UCSD-AML1 (cell line): ENCODE measurements at regions not wholly inside any gene's neighbourhood (a gene's known extent, or its start where the extent isn't known, plus 50 kb on each side); places are given as distances from the start of the nearest gene placed in this dataset.
"Not testable (repeated sequence)": the region's sequence is repeated elsewhere in the genome, so short reads cannot be mapped to it uniquely, and the experiment has no call there.

ENCODE experiments used
- DNase-seq: peaks from one replicate; lab custom pipeline; 2025; ENCODE audit not compliant: unreplicated experiment; lab: John Stamatoyannopoulos, UW

DNA sequence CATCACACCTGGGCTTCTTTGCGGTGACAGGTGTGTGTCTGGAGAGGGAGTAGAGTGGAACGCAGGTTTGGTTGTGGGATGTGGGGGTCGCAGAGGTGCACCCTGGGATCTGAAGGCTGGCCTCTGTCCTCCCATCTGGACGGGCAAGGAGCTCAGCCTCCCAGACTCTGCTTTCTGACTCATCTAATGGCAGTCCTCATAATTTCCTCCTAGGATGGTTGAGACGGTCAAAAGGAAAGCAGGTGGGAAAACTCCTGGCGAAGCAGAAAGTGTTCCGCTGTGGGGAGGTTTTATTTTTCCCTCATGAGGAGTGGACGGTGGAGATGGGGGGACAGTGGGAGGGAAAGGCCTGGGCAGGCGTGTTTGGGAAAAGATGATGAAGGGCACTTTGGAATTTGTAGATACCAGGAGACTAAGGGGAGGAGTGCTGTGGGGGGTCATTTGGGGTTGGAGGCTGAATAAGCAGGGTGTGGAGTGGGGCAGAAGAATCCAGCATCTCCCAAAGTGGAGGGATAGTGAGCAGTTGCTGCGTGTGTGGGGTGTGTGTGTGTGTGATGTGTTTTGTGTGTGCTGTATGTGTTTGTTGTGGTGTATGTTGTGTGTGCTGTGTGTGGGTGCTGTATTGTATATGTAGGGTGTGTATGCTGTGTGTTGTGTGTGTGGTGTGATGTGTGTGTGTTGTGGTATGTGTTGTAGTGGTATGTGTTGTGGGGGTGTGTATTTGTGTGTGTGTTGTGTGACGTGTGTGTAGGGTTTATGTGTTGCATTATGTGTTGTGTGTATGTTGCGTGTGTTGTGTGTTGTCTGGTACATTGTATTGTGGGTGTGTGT lies 97.2 kb upstream of the PODXL start:
- DNase-seq: no peak

DNA sequence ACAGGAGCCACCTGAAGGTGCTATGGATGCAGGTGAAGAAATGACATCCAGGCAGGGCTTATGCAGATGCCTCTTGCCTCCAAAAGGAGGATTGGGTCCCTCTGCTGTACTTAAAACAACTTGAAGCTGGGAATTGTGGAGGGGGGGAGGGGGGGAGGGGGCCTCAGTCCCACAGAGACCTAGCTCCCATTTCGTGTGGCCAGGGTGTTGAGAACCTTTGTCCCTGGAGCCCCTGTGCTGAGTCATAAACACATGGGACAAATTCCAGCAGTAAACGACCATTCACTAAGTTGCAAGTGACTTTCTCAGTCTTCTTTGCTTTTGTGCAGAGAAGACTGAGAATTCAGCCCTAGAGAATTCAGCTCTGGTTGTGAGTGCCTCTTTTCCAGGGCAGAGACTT lies 96.5 kb upstream of the PODXL start:
- DNase-seq: no peak

DNA sequence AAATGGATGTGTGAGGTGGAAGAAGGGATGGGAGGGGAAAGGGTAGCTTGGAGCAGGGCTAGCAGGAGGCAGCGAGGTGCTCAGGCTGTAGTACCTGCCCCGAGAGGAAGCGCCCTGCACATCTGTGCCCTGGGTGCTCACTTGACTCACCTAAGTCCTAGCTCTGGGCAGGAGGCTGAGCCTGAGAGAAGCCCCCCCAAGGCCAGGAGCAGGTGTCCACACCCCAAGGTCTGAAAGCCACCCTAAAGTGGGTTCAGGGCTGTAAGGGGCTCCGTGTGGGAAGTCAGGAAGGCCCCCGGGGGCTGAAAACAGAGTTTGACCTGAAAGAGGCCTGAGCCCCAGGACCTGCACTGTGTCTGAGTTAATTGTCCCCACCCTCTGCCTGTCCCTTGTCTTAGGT lies 95.8 kb upstream of the PODXL start:
- no peak for DNase-seq

DNA sequence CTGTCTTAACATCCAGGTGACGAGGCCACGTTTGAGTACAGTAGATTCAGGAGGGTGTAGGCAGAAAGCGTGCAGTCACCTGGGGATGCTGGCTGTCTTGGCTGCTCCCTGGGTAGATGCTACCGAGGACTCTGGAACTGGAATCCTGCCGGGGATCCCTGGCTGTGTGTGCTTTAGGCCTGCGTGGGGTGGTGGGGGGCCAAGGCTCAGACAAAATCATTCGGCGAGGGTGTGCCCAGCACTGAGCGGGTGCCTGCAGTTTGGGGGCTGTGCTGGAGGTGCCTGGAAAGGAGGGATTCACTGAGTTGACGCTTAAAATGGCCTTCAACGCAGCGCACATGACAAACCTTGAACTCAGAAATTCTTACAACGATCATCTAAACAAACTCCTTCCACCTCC lies 93.5 kb upstream of the PODXL start:
- no peak for DNase-seq

DNA sequence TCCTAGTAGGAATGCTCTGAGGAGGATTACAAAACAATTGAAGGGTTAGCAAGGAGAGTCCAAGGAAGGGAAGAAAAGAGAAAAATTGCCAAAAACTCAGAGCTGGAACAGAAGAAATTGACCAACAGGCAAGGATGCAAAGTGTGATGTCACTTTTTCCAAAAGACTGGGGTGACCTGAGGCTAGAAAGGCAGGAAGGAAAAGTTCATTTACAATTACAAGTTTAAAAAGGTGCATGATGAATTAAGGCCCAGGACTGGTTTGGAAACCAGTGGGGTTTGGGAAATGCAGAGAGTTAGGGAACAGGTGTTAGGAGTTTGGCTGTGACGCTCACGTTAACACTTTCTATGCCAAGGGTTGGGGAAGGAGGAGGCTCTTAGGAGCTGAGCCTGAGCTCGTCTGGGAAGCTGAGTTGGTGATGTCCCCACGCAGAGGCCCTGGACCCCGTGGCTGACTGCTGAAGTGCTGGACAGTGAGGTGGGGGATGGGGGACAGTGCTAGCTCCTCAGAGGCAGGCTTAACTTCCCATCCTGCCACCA lies 92.6 kb upstream of the PODXL start:
- DNase-seq: no peak

DNA sequence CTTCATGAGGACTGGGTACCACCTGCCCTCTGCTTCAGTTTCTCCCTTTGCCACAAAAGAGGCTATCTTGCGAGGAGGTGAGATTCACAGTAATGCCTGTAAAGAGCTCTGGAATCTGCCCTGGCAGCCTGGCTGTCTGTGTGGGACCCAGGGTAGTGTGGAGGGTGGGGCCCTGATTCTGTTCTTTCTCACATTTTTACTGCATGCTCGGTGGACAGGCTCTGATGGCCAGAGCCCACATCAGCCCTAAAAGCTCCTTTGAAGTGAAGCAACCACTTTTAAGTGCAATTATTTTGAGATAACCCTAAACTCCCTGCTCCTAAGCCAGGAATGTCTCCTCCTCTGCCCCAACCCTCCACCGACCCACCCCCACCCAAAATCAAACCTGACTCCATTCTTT lies 92.1 kb upstream of the PODXL start:
- no peak for DNase-seq

DNA sequence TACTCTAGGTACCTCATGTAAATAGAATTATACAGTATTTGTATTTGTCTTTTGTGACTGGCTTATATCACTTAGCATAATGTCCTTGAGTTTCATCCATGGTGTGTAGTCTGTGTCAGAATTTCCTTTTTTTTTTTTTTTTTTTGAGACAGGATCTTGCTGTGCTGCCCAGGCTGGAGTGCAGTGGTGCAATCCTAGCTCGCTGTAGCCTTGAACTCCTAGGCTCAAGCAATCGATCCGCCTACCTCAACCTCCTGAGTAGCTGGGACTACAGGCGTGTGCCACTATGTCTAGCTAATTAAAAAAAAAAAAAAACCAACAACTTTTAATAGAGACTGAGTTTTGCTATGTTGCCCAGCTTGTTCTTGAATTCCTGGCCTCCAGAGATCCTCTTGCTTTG lies 89.8 kb upstream of the PODXL start:
- no peak for DNase-seq

DNA sequence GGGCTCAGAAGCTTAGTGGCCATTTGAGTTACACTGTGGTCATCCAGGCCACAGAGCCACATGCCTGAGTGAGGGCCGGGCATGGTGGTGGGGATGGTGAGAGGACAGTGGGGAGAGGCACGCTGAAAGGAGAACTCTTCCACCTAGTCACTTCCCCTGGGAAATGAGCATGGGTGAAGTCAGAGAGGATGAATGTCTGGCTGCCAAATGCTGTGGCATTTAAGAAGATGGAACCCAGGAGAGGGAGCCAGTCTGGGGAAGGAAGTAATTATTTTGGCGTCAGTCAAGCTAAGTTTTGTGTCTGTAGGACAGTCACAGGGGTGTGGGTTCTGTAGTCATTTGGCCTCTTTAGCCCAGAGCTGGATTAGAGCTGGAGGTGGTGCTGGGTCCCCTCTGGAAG lies 86.0 kb upstream of the PODXL start:
- DNase-seq: no peak

DNA sequence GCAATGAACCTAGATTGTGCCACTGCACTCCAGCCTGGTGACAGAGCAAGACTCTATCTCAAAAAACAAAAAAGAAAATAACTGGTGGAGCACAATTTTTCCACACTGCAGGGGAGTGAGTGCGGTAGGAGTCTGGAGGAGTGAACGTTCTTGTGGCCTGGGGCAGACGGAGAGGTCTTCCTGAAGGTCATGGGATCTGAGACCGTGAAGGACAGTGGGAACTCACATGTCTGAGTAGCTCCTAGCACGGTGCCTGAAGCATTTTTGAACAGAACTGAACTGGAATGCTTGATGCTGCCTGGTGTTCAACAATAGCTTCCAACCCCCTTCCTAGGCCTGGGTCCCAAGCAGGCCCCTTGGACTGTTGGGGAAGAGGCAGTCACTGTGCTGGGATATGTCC lies 84.3 kb upstream of the PODXL start:
- DNase-seq: no peak

DNA sequence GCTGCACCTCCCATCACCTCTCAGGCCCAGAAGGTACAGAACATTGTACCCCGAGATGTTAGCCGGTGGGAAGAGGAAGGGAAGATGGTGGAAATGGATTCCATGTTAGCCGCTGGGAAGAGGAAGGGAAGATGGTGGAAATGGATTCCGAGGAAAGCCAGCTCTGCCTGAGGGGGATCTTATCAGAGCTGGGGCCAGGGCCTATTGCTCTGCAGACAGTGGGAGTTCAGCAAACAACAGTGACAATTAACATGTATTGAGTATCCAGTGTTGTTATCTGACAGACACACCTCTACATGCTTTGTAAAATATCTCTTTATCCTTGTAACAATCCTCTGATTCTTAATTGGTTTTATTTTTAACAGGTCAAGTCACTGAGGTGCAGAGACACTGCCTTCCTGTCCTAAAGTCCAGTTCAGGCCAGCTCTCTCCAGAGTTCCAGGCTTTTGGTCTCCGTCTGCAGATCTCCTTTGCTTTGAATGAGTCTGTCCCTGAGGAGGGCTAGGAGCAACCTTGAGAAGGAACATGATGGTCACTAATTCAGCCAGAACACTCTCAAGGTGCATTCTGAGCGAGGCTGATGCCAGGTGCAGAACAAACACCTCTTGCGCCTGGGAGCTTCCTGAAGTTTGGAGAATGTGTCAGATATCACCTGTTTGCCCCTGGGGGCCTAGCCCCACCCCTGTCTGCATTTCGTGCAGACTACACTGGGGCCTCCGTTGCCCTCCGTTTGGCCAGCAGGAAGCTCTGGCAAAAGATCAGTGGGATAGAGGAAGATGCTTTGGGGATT lies 82.4 kb upstream of the PODXL start:
- DNase-seq: no peak

DNA sequence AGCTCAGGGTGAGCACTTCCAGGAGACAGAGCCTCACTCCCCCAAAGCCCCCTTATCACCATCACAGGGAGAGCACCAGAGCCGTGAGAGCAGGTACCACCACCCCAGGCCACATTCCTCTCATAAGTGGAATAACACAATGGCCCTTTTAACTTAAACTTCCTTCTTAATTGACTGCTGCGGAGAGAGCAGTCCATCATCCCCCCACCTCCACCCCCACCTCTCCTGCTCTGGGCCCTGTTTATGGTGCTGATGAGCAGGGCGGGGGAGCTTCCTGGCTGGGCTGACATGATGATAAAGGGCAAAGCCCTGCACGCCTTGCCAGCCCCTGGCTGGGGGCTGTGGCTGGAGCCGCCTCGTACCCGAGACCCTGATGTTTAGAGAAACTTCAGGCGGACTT lies 81.4 kb upstream of the PODXL start:
- no peak for DNase-seq

DNA sequence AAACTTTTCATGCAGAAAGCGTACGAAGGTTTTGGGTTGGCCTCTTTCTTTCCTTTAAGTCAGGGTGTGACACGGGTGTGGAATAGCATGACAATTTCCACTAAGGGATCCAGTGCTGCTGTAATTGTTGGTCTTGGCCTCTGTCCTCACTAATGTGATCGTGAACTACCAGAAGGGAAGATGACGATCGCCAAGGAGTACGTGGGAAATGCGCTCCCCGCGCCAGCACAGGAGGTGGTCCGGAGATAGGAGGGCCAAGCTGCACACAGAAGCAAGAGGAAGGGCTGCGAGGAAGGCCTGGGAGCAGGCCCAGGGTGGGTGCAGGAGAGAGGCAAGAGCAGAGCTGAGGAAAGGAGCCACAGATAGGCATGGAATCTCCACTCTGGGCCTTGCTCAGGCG lies 79.7 kb upstream of the PODXL start:
- DNase-seq: no peak

DNA sequence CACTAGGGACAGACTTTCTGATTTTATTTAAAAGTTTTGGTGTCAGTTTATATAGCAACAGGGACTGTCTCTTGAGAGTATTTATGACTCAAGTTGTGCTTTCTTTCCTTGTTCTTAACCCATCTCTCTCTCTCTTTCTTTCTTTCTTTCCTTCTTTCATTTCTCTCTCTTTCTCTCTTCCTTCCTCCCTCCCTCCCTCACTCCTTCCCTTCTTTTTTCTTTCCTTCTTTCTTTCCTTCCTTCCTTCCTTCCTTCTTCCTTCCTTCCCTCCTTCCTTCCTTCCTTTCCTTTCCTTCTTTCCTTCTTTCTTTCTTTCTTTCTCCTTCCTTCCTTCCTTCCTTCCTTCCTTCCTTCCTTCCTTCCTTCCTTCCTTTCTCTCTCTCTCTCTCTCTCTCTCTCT lies 77.8 kb upstream of the PODXL start:
- DNase-seq: not testable (repeated sequence)

DNA sequence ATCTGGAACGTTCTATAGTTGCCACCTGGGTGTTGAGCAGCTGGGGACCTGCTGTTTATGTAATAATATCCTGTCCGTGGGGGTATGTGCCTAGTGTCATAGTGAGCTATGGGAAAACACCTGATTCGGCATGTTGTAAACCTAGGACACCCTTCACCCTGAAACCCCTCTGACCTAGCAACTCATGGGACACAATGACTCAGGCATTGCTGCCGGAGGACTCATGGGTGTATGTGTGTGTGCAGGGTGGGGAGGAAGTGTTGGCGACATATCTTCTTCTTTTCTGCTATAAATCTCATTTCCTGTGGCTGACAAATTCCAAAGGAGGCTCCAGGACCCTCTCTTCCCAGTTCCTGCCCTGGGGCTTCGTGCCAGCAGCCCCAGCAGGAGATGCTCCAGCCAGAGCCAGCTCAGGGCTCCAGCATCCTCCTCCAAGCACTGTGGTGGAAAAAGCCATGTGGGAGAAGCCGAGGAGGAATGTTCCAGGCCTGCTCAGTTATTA lies 77.0 kb upstream of the PODXL start:
- DNase-seq: no peak

DNA sequence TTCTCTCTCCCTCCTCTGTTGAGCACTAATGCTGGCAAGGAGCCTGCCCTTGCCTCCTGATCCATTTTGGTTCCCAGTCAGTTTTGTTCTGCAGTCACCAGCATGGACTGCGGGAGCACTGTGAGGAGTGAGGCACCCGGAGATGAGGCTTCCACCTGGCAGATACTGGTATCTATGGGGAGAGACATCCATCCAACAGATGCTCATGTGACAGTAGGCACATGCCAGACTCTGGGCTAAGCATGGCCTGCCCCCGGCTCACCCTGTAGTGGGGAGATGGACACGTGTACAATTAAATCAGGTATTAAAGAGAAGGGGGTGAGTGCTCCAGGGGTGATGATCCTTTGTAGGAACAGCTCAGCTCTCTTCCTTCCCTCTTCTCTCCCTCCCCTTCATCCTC lies 74.0 kb upstream of the PODXL start:
- DNase-seq: no peak

DNA sequence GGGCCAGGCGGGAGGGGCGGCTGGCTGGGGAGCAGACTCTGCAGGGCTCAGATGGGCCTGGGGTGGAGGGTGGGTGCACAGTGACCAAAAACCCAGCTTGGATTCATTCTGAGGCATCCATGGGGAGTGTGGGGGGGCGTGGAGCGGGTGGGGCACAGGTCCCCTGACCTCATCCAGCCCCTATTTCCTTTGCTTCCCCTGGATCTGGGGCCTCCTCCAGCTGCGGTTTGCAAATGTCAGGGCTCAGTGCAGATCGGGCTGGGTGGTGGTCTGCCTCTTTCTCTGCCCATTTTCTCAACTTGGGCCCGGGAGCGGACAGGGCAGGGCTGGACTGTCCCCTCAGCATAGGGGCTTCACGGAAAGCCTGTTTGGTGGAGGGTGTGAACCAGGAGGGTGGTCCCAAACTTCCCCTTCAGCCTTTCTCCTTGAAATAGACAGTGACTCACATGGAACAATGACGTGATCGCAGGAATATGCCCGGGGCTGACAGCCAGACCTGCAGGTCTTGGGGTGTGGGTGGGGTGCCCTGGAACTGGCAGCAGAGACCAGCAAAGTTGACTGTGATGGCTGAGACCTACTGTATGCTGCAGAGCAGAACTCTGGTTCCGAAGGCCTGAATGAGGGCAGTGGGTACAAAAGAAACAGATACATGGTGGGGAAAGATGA lies 72.9 kb upstream of the PODXL start:
- DNase-seq: no peak

DNA sequence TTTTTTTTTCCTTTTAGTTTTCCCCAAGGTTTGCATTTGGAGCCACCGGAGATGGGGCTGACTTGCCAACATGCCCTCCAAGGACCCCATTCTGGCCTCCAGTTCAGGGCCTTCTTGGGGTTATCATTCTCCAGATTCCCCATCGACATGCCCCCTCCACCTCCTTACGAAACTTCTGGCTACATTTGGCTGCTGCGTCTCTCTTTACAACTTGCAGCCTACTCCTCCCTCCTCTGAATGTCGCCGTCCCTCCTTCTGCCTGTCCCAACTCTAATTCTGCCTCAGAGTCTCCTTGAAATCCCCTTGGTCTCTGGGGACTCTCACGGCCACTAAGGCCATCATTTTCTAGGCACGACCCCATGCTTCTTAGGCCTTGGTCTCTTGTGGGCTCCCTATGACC lies 72.2 kb upstream of the PODXL start:
- no peak for DNase-seq

DNA sequence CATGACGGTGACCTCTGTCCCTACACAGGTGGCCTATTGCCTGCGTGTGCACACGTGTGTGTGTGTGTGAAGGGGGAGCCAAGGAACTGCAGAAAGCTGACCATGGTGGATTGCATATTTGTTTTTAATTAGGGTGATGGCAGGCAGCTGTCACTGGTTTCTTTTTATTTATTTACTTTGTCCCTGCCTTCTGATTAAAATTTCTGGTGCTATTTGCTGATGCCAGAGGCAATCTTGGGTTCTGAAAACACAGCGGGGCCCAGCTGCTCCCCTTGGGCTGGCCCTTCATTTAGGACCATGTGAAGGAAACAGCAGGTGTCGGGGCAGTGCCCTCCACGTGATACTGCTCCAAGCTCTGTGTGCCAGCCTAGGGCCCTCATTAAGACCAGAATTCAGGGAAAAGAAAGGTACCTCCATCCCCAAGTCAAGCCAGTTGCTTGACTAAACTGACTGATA lies 71.3 kb upstream of the PODXL start:
- DNase-seq: no peak

DNA sequence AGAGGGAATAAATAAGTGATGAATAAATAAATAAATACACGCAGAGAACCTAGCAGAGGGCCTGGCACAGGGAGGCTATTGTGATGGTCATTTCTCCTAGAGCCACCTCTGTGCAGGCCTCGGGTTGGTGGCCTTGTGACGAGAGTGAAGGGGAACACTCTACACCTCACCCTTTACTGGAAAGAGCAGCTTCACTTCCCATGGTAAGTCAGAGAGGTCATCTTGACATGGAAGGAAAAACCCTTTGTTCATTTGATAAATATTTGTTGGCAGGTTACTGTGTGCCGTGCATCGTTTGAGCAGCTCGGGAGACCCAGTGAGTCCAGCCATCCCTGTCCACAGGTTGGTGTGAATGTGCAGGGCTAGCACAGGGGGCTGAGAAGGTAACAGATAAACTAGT lies 70.2 kb upstream of the PODXL start:
- DNase-seq: no peak

DNA sequence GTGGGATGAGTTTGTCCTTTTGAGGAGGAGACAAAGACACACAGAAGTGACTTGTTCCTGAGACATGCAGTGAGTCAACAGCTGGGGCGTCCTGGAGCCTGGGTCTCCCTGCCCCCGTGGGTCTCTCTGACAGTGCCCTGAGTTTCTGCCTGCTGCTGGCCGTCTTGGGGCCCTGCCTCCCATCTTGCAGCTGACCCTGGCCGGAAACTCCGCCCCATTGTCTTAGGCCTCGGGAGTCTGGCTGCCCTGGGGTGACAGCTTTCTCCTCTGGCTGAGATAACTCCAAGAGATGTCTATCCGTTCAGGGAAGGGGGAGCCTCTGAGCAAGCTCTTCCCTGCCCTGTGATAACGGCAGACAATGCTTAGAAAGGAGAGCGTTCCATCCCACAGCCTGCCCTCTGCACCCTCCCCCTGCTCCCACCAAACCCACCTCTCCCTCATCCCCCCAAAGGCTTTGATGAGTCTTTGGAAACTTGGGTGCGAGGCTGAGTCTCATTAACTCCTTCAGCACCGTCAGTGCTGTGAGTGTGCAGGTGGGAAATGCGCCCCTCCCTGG lies 69.5 kb upstream of the PODXL start:
- no peak for DNase-seq

DNA sequence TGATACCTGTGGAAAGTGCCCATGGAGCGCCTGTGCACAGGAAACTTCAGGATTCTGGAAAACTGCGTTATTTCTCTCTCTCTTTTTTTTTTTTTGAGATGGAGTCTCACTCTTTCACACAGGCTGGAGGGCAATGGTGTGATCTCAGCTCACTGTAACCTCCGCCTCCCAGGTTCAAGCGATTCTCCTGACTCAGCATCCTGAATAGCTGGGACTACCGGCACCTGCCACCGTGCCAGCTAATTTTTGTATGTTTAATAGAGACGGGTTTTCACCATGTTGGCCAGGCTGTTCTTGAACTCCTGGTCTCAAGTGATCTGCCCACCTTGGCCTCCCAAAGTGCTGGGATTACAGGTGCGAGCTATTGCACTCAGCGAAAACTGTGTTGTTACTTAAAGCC lies 68.9 kb upstream of the PODXL start:
- DNase-seq: not testable (repeated sequence)
